ENCODE measurements at regions not wholly inside any gene's neighbourhood (a gene's known extent, or its start where the extent isn't known, plus 50 kb on each side); places are given as distances from the start of the nearest gene placed in this dataset.

DNA sequence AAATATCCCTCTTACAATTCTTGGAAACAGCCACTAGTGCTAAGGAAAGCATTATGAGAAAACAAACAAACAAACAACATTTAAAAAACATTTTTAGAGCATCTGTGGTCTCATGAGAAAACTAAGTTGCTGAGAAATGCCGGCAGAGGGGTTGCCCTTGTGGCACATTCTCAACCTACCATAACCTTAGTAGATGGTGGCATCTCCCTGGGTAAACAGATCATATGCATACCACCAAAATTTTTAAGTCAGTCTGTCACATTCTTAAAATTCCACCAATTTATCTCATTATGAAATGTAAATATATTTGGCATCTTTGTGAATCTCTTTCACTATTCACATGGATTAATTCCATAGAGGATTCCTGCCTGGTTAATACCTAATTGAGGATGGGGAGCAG lies 575.7 kb upstream of the MARCKS start:
- TF ChIP-seq, protein P1, sequence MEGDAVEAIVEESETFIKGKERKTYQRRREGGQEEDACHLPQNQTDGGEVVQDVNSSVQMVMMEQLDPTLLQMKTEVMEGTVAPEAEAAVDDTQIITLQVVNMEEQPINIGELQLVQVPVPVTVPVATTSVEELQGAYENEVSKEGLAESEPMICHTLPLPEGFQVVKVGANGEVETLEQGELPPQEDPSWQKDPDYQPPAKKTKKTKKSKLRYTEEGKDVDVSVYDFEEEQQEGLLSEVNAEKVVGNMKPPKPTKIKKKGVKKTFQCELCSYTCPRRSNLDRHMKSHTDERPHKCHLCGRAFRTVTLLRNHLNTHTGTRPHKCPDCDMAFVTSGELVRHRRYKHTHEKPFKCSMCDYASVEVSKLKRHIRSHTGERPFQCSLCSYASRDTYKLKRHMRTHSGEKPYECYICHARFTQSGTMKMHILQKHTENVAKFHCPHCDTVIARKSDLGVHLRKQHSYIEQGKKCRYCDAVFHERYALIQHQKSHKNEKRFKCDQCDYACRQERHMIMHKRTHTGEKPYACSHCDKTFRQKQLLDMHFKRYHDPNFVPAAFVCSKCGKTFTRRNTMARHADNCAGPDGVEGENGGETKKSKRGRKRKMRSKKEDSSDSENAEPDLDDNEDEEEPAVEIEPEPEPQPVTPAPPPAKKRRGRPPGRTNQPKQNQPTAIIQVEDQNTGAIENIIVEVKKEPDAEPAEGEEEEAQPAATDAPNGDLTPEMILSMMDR (IDR thresholded peaks at IDR 0.05): no peak
- TF ChIP-seq MAZ (IDR thresholded peaks at IDR 0.05; ENCODE audit: borderline replicate concordance, low read depth, low read length): no peak
- no peak for TF ChIP-seq HDAC2 (IDR thresholded peaks at IDR 0.05)
- no peak for TF ChIP-seq POLR2AphosphoS2 (conservative IDR thresholded peaks at IDR 0.05; ENCODE audit: low read length)
- no peak for TF ChIP-seq KDM5A (IDR thresholded peaks at IDR 0.05)

Data from A549 (cell line).